SJSA1 (cell line): ENCODE measurements at regions not wholly inside any gene's neighbourhood (a gene's known extent, or its start where the extent isn't known, plus 50 kb on each side); places are given as distances from the start of the nearest gene placed in this dataset.

ENCODE experiments used
- DNase-seq, 2 experiments: peaks; one replicate each; pipeline ENCODE4 v3.0.0-alpha.2; 2015 to 2020; ENCODE audit warnings: low spot score in 2 of 2, low read depth in 1 of 2
- H3K27ac ChIP-seq: fragments of 250-450 bp; sonication (Bioruptor Pico); 2 replicates; pipeline ENCODE4 v1.5.1; 2020; ENCODE audit warnings: mild to moderate bottlenecking, moderate library complexity
- H3K27me3 ChIP-seq: fragments of 250-450 bp; sonication (Bioruptor Pico); replicated peaks from 2 replicates; pipeline ENCODE4 v1.5.1; 2020; ENCODE audit warnings: mild to moderate bottlenecking, moderate library complexity
- H3K36me3 ChIP-seq: fragments of 250-450 bp; sonication (Bioruptor Pico); 2 replicates; pipeline ENCODE4 v1.5.1; 2020; ENCODE audit warnings: mild to moderate bottlenecking
- H3K4me1 ChIP-seq: fragments of 250-450 bp; sonication (Bioruptor Pico); replicated peaks from 2 replicates; pipeline ENCODE4 v1.6.1; 2021; ENCODE audit warnings: mild to moderate bottlenecking
- H3K4me3 ChIP-seq: fragments of 250-450 bp; sonication (Bioruptor Pico); 2 replicates; pipeline ENCODE4 v1.5.1; 2020; ENCODE audit warnings: mild to moderate bottlenecking
- H3K9me3 ChIP-seq: fragments of 250-450 bp; sonication (Bioruptor Pico); replicated peaks from 2 replicates; pipeline ENCODE4 v1.5.1; 2020; ENCODE audit warnings: mild to moderate bottlenecking

- DNase-seq, result no peak
- no peaks in the 10 kb centered on the region for H3K9me3 ChIP-seq
- no peaks in the 10 kb centered on the region for H3K27me3 ChIP-seq
- H3K4me3 ChIP-seq, result no peak overlapping the region
- H3K4me1 ChIP-seq, result peaks cover 16% of the 10 kb centered on the region
- H3K36me3 ChIP-seq, result no peaks in the 10 kb centered on the region
- no peak overlapping the region for H3K27ac ChIP-seq
Observed at GRCh38 chr13:34001389-34001788, 183.4 kb downstream of the RFC3 start.

DNA sequence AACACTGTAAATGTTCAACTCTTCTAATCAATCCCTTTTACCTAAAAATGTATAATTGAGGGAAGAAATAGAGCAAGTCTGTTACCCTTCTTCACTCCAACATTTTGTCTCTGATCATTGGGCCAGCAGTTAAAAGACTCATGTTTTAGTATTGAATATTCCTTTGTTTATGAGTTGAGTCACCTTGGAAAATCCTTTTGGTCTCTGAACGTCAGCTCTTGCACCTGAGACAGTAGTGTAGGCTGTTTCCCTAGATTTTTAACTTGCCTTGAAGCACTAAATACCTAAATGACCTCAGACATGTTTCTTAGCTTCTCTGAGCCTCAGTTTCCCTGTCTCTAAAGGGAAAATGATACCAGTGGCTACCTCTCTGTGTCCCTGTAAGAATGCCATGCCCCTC lies 184.2 kb downstream of the RFC3 start:
- Histone ChIP-seq H3K4me3 (no peak overlapping the region), H3K36me3 (no peaks in the 10 kb centered on the region), H3K27ac (no peak overlapping the region), H3K9me3 (no peaks in the 10 kb centered on the region), H3K4me1 (peaks cover 16% of the 10 kb centered on the region), H3K27me3 (no peaks in the 10 kb centered on the region)
- no peak for DNase-seq

GRCh38 chr13:34002924-34003323 lies 185.0 kb downstream of the RFC3 start:
- no peak overlapping the region for H3K27ac ChIP-seq

DNA sequence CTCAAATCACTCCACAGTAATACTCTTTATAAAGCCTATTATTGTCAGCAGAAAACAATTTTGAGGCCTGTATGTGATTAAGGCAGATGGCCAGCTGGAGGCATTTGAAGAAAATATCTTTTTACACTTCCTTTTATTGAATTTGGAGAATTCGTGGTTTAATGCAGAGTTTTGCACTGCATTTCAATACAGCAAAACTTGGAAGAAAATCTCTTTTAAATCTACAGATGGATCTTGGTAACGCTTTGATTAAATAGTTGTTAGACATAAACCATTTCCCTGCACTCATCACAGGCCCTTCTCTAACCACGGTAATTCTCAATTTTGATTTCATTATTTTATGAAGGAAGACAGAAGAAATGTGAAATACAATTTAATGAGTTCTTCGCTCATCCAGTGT lies 185.7 kb downstream of the RFC3 start:
- no peaks in the 10 kb centered on the region for H3K27me3 ChIP-seq
- H3K4me3 ChIP-seq, result no peak overlapping the region
- H3K9me3 ChIP-seq, result no peaks in the 10 kb centered on the region
- peaks cover 19% of the 10 kb centered on the region for H3K4me1 ChIP-seq
- DNase-seq, result no peak
- H3K36me3 ChIP-seq, result no peaks in the 10 kb centered on the region
- no peak overlapping the region for H3K27ac ChIP-seq

More at GRCh38 chr13:34002924-34003323, 185.0 kb downstream of the RFC3 start:
- no peak for DNase-seq
- no peaks in the 10 kb centered on the region for H3K27me3 ChIP-seq
- no peaks in the 10 kb centered on the region for H3K36me3 ChIP-seq
- H3K4me1 ChIP-seq, result peaks cover 16% of the 10 kb centered on the region
- no peak overlapping the region for H3K4me3 ChIP-seq
- H3K9me3 ChIP-seq, result no peaks in the 10 kb centered on the region

GRCh38 chr13:34004676-34005075 lies 186.7 kb downstream of the RFC3 start:
- H3K4me3 ChIP-seq, result no peak overlapping the region
- no peaks in the 10 kb centered on the region for H3K36me3 ChIP-seq
- no peak for DNase-seq
- no peaks in the 10 kb centered on the region for H3K27me3 ChIP-seq
- H3K4me1 ChIP-seq, result peaks cover 10% of the 10 kb centered on the region
- H3K27ac ChIP-seq, result no peak overlapping the region
- no peaks in the 10 kb centered on the region for H3K9me3 ChIP-seq

DNA sequence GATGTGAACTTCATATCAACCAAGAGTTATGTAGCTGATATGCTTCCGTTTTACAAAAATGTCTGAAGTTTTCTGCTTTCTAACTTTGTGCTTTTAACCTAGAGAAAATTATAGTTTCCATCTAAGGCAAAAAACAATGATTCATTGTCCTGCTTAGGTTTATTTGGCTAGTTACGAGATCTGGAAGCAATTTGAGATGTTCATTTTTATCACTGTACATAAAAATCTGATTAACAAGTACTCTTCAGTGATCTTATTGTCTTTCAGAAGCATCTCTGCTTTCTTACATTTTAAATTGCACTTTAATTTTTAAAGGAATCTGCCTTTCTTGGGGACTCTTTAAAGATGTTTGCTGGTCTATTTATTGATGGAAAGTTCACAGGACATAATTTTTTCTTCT lies 188.1 kb downstream of the RFC3 start:
- H3K27me3 ChIP-seq, result no peaks in the 10 kb centered on the region
- no peak overlapping the region for H3K4me3 ChIP-seq
- peaks cover 3% of the 10 kb centered on the region; the same call in 1 of the 2 replicates for H3K4me1 ChIP-seq
- no peak for DNase-seq
- no peaks in the 10 kb centered on the region for H3K9me3 ChIP-seq
- H3K36me3 ChIP-seq, result no peaks in the 10 kb centered on the region
- no peak overlapping the region for H3K27ac ChIP-seq

GRCh38 chr13:34011552-34012085 lies 193.7 kb downstream of the RFC3 start:
- H3K27me3 ChIP-seq, result no peaks in the 10 kb centered on the region
- no peak overlapping the region for H3K27ac ChIP-seq
- no peaks in the 10 kb centered on the region for H3K36me3 ChIP-seq
- no peak overlapping the region for H3K4me3 ChIP-seq
- H3K9me3 ChIP-seq, result no peaks in the 10 kb centered on the region
- DNase-seq, result no peak
- peaks cover 3% of the 10 kb centered on the region; the same call in 1 of the 2 replicates for H3K4me1 ChIP-seq

- no peaks in the 10 kb centered on the region for H3K9me3 ChIP-seq
- no peaks in the 10 kb centered on the region for H3K36me3 ChIP-seq
- no peak overlapping the region for H3K27ac ChIP-seq
- H3K4me3 ChIP-seq, result no peak overlapping the region
- H3K27me3 ChIP-seq, result no peaks in the 10 kb centered on the region
- peaks cover 3% of the 10 kb centered on the region; the same call in 1 of the 2 replicates for H3K4me1 ChIP-seq
- no peak for DNase-seq
Observed at GRCh38 chr13:34012382-34012781, 194.4 kb downstream of the RFC3 start.

DNA sequence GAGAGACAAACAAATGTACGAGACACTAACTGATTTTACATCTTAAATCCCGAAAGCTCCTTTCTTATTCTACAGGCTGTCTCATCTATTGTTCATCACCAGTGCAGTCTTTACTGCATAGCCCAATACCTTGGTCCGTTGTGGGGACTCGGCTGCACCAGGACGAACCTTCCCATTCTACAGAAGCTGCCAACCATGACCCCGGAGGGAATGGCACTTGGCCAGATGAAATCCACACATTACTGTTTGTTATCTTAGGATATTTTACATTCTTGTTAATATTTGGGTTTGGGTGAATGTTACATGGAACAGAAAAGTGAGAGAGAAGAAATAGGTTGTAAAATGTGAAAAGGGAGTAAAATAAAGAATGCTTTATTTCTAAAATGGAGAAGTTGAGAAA lies 195.1 kb downstream of the RFC3 start:
- no peak overlapping the region for H3K4me3 ChIP-seq

GRCh38 chr13:34017231-34017630 lies 199.3 kb downstream of the RFC3 start:
- no peaks in the 10 kb centered on the region for H3K27me3 ChIP-seq
- no peak overlapping the region for H3K4me3 ChIP-seq
- no peaks in the 10 kb centered on the region for H3K4me1 ChIP-seq
- no peak for DNase-seq
- no peaks in the 10 kb centered on the region for H3K9me3 ChIP-seq
- H3K27ac ChIP-seq, result no peak overlapping the region
- H3K36me3 ChIP-seq, result no peaks in the 10 kb centered on the region

More for the DNA sequence above, 195.1 kb downstream of the RFC3 start:
- Histone ChIP-seq H3K27me3 (no peaks in the 10 kb centered on the region), H3K4me1 (peaks cover 3% of the 10 kb centered on the region; the same call in 1 of the 2 replicates), H3K36me3 (no peaks in the 10 kb centered on the region), H3K9me3 (no peaks in the 10 kb centered on the region), H3K27ac (no peak overlapping the region)
- DNase-seq, result no peak

DNA sequence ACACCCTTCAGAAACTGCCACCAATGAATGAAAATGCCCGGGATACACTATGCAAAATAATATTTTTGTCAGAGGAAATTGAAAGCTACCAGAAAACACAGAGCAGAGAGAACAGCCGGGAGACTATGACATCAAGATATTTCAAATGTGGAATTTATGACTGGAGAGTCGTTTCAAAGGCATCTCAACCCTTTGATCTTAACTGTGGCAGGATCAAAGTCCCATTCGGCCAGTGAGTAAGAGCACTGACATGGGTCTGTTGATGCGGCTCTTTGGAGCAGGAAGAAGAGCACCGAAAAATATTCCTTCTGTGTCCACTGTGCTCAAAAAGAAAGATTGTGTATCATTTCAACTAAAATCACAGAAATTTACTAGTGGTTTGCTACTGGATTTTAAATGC lies 201.9 kb downstream of the RFC3 start:
- Histone ChIP-seq H3K27me3 (no peaks in the 10 kb centered on the region), H3K9me3 (no peaks in the 10 kb centered on the region), H3K4me3 (no peak overlapping the region), H3K27ac (no peak overlapping the region), H3K36me3 (no peaks in the 10 kb centered on the region), H3K4me1 (peaks cover 4% of the 10 kb centered on the region)
- no peak for DNase-seq

DNA sequence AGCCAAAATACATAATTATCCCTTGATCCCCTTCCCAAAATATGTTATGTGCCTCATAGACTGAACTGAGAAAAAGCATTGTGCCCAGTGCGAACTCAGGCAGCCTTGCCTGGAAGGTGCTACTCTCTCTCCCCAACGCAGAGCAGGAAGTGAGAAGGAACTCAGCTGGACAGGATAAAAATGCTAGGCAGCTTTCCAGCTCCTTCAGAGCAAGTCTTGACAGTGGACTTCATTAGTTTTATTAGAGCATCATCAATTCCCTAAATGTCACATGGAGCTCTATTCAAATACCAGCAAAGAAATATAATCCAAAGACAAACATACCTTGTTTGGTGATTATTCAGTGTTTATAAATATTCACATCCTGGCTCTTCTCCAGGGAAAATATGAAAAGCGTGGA lies 202.4 kb downstream of the RFC3 start:
- Histone ChIP-seq H3K27ac (no peak overlapping the region), H3K27me3 (no peaks in the 10 kb centered on the region), H3K4me1 (peaks cover 9% of the 10 kb centered on the region), H3K36me3 (no peaks in the 10 kb centered on the region), H3K4me3 (no peak overlapping the region), H3K9me3 (no peaks in the 10 kb centered on the region)
- no peak for DNase-seq

DNA sequence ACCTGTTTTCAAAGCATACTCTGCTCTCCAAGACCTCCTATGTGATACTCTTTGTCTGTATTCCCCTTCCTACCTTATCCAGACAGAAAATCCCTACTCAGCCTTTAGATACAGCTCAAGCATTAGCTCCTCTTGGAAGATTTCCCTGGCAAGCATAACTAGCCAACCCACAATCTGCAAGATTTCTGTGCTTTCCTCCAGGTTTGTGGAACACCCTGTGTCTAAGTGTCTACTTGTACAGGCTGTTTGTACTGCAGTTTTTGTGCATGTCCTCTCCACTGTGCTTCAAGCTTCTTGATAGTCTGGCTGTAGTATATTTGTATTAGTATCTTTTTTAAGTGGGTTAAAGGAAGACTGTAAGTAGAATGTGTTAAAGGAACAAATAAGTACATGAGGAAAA lies 203.7 kb downstream of the RFC3 start:
- no peak overlapping the region for H3K4me3 ChIP-seq

GRCh38 chr13:34025746-34026145 lies 207.8 kb downstream of the RFC3 start:
- peaks cover 12% of the 10 kb centered on the region for H3K9me3 ChIP-seq
- H3K4me1 ChIP-seq, result peaks cover 20% of the 10 kb centered on the region
- H3K36me3 ChIP-seq, result no peaks in the 10 kb centered on the region
- no peaks in the 10 kb centered on the region for H3K27me3 ChIP-seq
- peak overlapping the region; percentile 59 for H3K27ac ChIP-seq
- no peak overlapping the region for H3K4me3 ChIP-seq
- peak; percentile 66 to 74 for DNase-seq

More for the DNA sequence above, 203.7 kb downstream of the RFC3 start:
- Histone ChIP-seq H3K36me3 (no peaks in the 10 kb centered on the region), H3K9me3 (peaks cover 9% of the 10 kb centered on the region), H3K27me3 (no peaks in the 10 kb centered on the region), H3K4me1 (peaks cover 20% of the 10 kb centered on the region), H3K27ac (no peak overlapping the region)
- no peak for DNase-seq

DNA sequence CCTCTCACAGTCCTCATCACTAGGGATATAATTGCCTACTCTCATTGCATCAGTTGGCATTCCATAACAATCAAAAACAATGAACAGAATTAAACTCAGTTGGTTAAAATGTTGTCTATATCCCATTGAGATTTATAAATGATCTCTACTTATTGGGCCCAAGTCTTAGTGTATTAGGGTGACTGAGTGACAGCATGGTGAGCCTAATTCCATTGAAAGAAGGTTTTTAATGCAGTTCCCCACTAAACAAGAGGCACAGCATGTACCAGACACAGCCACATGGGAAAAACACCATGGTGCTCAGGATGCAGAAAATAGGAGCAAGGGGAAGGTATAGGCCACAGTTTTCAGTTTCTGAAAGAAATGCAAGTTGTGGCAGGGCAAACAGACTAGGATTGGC lies 208.4 kb downstream of the RFC3 start:
- peaks cover 12% of the 10 kb centered on the region for H3K9me3 ChIP-seq
- H3K4me3 ChIP-seq, result no peak overlapping the region
- DNase-seq, result no peak
- peak overlapping the region; percentile 59 for H3K27ac ChIP-seq
- no peaks in the 10 kb centered on the region for H3K36me3 ChIP-seq
- no peaks in the 10 kb centered on the region for H3K27me3 ChIP-seq
- H3K4me1 ChIP-seq, result peaks cover 20% of the 10 kb centered on the region
